K562 (cell line): ENCODE measurements at regions not wholly inside any gene's neighbourhood (a gene's known extent, or its start where the extent isn't known, plus 50 kb on each side); places are given as distances from the start of the nearest gene placed in this dataset.

Experiments used
- ATAC-seq: fragments of 200-7000 bp; cut with Tn5 transposase; 3 replicates; pipeline ENCODE4 v1.9.1; 2020; ENCODE audit warnings: moderate library complexity
- BruUV-seq: library from RNA; stranded (reverse); fragments of 400-500 nt; replicated peaks from 2 replicates; lab custom pipeline; 2021; lab: Mats Ljungman, UMichigan
- CTCF ChIA-PET: fragments of 300-600 bp; formaldehyde crosslinking; extraction: SDS; loops from one replicate; lab custom pipeline; 2021; ENCODE audit warnings: low intra/inter-chr PET ratio; lab: Yijun Ruan, JAX
- POLR2A ChIA-PET: fragments of 300-600, 350-650 bp; sonication (Branson Sonifier 250); formaldehyde crosslinking; extraction: SDS; loops from one replicate; lab custom pipeline; 2021; ENCODE audit warnings: antibody characterized with exemption, inconsistent platforms; lab: Yijun Ruan, JAX
- DNase-seq, 4 experiments: peaks; one replicate each; pipeline versions ENCODE4 v3.0.0 to v3.0.0-alpha.2; 2011 to 2018; ENCODE audit warnings: low spot score in 3 of 4, mixed read lengths in 3 of 4; ENCODE audit errors: extremely low read depth in 1 of 4
- FAIRE-seq: peaks from 2 replicates; lab custom pipeline; 2011; peaks lifted over from hg19 to GRCh38; lab: Jason Lieb, UNC
- H2AFZ ChIP-seq: 2 replicates; pipeline ENCODE4 v1.6.0; 2011; ENCODE audit warnings: low read depth, low read length, control low read depth, inconsistent platforms
- H3K27ac ChIP-seq: fragments of 200-600 bp; 3 replicates; pipeline ENCODE4 v1.8.0; 2011; ENCODE audit warnings: low read depth, mild to moderate bottlenecking, control low read depth, inconsistent platforms, low read length, moderate library complexity, mixed read lengths; ENCODE audit errors: extremely low read depth
- H3K27me3 ChIP-seq, 2 experiments: fragments of 300-600 bp in 1 of 2; 2 replicates in 1 of 2; 3 replicates in 1 of 2; pipeline versions ENCODE4 v1.6.0 to v1.8.0; 2011; ENCODE audit warnings: inconsistent platforms in 2 of 2, low read length in 2 of 2, mild to moderate bottlenecking in 1 of 2, mixed read lengths in 1 of 2, moderate library complexity in 1 of 2; ENCODE audit not compliant: control insufficient read depth in 2 of 2, insufficient read depth in 2 of 2
- H3K36me3 ChIP-seq: fragments of 300-600 bp; 3 replicates; pipeline ENCODE4 v1.8.0; 2011; ENCODE audit warnings: mild to moderate bottlenecking, low read length, inconsistent platforms; ENCODE audit not compliant: control insufficient read depth, insufficient read depth
- H3K4me1 ChIP-seq, 2 experiments: fragments of 200-600 bp in 1 of 2; replicated peaks in 1 of 2; 2 replicates in 1 of 2; 3 replicates in 1 of 2; pipeline versions ENCODE4 v1.5.1 to v1.8.0; 2011; ENCODE audit warnings: inconsistent platforms in 2 of 2, low read length in 2 of 2, mild to moderate bottlenecking in 1 of 2, mixed read lengths in 1 of 2, moderate library complexity in 1 of 2; ENCODE audit not compliant: control insufficient read depth in 2 of 2, insufficient read depth in 2 of 2
- H3K4me2 ChIP-seq: 2 replicates; pipeline ENCODE4 v1.6.1; 2011; ENCODE audit warnings: low read length, control low read depth, inconsistent platforms, mixed read lengths; ENCODE audit not compliant: insufficient read depth
- H3K4me3 ChIP-seq: fragments of 200-600 bp; sonication (generic), shearing (Covaris generic); 2 replicates; pipeline ENCODE4 v1.5.1; 2016; ENCODE audit warnings: control low read depth, inconsistent platforms
- H3K79me2 ChIP-seq: fragments of 200-600 bp; 3 replicates; pipeline ENCODE4 v1.8.0; 2011; ENCODE audit warnings: low read length, inconsistent platforms; ENCODE audit not compliant: control insufficient read depth, insufficient read depth
- H3K9ac ChIP-seq, 2 experiments: 2 replicates each; pipeline versions ENCODE4 v1.6.0 to v1.6.1; 2011; ENCODE audit warnings: low read depth in 2 of 2, low read length in 2 of 2, control low read depth in 1 of 2, inconsistent platforms in 1 of 2, mild to moderate bottlenecking in 1 of 2, mixed read lengths in 1 of 2; ENCODE audit not compliant: insufficient read depth in 1 of 2
- H3K9me1 ChIP-seq: one replicate; pipeline ENCODE4 v1.6.0; 2011; ENCODE audit warnings: inconsistent platforms, mild to moderate bottlenecking, low read length, moderate library complexity; ENCODE audit not compliant: control insufficient read depth, insufficient read depth
- H3K9me3 ChIP-seq: replicated peaks from 2 replicates; pipeline ENCODE4 v1.5.1; 2011; ENCODE audit warnings: low read depth, low read length, inconsistent platforms; ENCODE audit not compliant: control insufficient read depth, insufficient read depth
- H4K20me1 ChIP-seq: replicated peaks from 2 replicates; pipeline ENCODE4 v1.6.1; 2011; ENCODE audit warnings: low read length, inconsistent platforms, mixed read lengths; ENCODE audit not compliant: control insufficient read depth, insufficient read depth
- CHCHD3 ChIP-seq: fragments of 250-450 bp; sonication (Bioruptor Pico); IDR thresholded peaks from 2 replicates; pipeline ENCODE4 v2.1.2; 2022; ENCODE audit warnings: mild to moderate bottlenecking
- FOXJ2 ChIP-seq: fragments of 200-800 bp; sonication (Bioruptor generic); IDR thresholded peaks from 2 replicates; pipeline ENCODE4 v1.6.1; 2016; ENCODE audit warnings: missing genetic modification characterization, missing compliant biosample characterization
- HMG20B ChIP-seq: fragments of 250-450 bp; sonication (Bioruptor Pico); IDR thresholded peaks from 2 replicates; pipeline ENCODE4 v1.5.0; 2021; ENCODE audit warnings: mild to moderate bottlenecking
- L3MBTL2 ChIP-seq: fragments of 450-650 bp; IDR thresholded peaks from 2 replicates; pipeline ENCODE4 v1.6.1; 2016; ENCODE audit warnings: mild to moderate bottlenecking, moderate library complexity
- NCOA2 ChIP-seq, 2 experiments: fragments of 450-650 bp; IDR thresholded peaks; 2 replicates each; pipeline ENCODE4 v1.6.1; 2018; ENCODE audit warnings: mild to moderate bottlenecking in 2 of 2, moderate library complexity in 1 of 2; ENCODE audit not compliant: partially characterized antibody in 2 of 2
- POU5F1 ChIP-seq: fragments of 150-350 bp; IDR thresholded peaks from 2 replicates; pipeline ENCODE4 v1.6.1; 2014; ENCODE audit warnings: borderline replicate concordance, low read length, low read depth, mild to moderate bottlenecking; ENCODE audit not compliant: partially characterized antibody
- WHSC1 ChIP-seq: IDR thresholded peaks from one replicate; pipeline ENCODE4 v1.6.1; 2012; ENCODE audit warnings: low read length, control low read depth, inconsistent platforms
- ZNF316 ChIP-seq: fragments of 450-650 bp; IDR thresholded peaks from 2 replicates; pipeline ENCODE4 v1.6.1; 2016
- ZNF589 ChIP-seq: fragments of 200-800 bp; sonication (Bioruptor generic); IDR thresholded peaks from 2 replicates; pipeline ENCODE4 v1.6.1; 2016; ENCODE audit warnings: low read depth, missing genetic modification characterization, missing compliant biosample characterization
- ZNF695 ChIP-seq: fragments of 450-650 bp; formaldehyde crosslinking; IDR thresholded peaks from 2 replicates; pipeline ENCODE4 v1.4.0; 2020; ENCODE audit warnings: mild to moderate bottlenecking, moderate library complexity
- WGBS: fragments of 100-300 bp; shearing (Covaris generic); methylation state at CpG from one replicate; pipeline ENCODE4 v1.1.6; 2016; ENCODE audit warnings: low coverage, mixed read lengths; ENCODE audit not compliant: insufficient coverage; ENCODE audit errors: missing lambda C conversion rate; 5-methylcytosine and 5-hydroxymethylcytosine counted together
- in situ Hi-C: fragments of 300-500 bp; cut with MboI; formaldehyde crosslinking; loops from 4 replicates; pipeline ENCODE4 v1.15.0; 2018; ENCODE audit warnings: inconsistent platforms, mixed read lengths
- intact Hi-C: fragments of 100-400 bp; cut with micrococcal nuclease; formaldehyde crosslinking; loops from 2 replicates; pipeline ENCODE4 v1.14.2; 2022
- TF ChIP-seq, protein P1 (sequence below): IDR thresholded peaks from 2 replicates; pipeline ENCODE4 v1.6.1; 2011; ENCODE audit not compliant: insufficient read length; ENCODE audit errors: extremely low read depth
- TF ChIP-seq, protein P2 (sequence below), 3 experiments: fragments of 200-800 bp in 1 of 3; fragments of 250-450 bp in 1 of 3; fragments of 450-650 bp in 1 of 3; sonication (Bioruptor Pico) in 1 of 3; sonication (Bioruptor generic) in 1 of 3; formaldehyde crosslinking in 1 of 3; IDR thresholded peaks; 2 replicates each; pipeline versions ENCODE4 v1.6.1 to v1.8.0; 2016 to 2022; ENCODE audit warnings: mild to moderate bottlenecking in 2 of 3, missing genetic modification characterization in 2 of 3, missing compliant biosample characterization in 1 of 3, moderate library complexity in 1 of 3
- TF ChIP-seq, protein P3 (sequence below), 2 experiments: fragments of 150-350 bp in 1 of 2; IDR thresholded peaks; 2 replicates each; pipeline ENCODE4 v1.6.1; 2012 to 2016; ENCODE audit warnings: low read depth in 2 of 2, low read length in 2 of 2, mild to moderate bottlenecking in 1 of 2, moderate library complexity in 1 of 2
- TF ChIP-seq, protein P4 (sequence below): fragments of 450-650 bp; formaldehyde crosslinking; IDR thresholded peaks from 2 replicates; pipeline ENCODE4 v1.4.0; 2020; ENCODE audit warnings: mild to moderate bottlenecking, moderate library complexity

DNA sequence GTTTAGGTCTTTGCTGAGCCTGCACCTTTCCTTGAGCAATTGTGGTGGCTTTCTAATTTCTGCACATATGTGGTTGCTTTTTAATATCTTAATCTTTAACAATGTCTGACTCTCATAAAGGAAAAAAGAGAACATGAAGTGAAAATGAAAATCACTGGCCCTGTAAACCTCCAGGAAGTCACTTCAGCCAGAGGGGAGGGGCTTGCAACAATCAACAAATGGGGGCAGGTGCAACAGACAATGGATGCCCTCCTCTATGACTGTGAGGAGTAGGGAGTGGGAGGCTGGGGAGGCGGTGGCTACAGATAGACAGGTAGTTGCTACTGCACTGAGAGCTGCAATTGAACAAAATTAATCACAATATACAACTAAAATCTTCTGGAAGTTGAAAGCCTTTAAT is 1377.4 kb downstream of the XPNPEP1 start:
- no peaks in the 10 kb centered on the region for H4K20me1 ChIP-seq
- no peak overlapping the region for H2AFZ ChIP-seq
- DNase-seq, result no peak
- H3K79me2 ChIP-seq, result no peaks in the 10 kb centered on the region
- H3K27ac ChIP-seq, result no peak overlapping the region
- H3K9ac ChIP-seq, result no peak overlapping the region
- ChIA-PET POLR2A (no interaction called here), CTCF (no interaction called here)
- H3K4me2 ChIP-seq, result no peak overlapping the region
- H3K27me3 ChIP-seq, result no peaks in the 10 kb centered on the region
- no peak overlapping the region for H3K4me3 ChIP-seq
- H3K4me1 ChIP-seq, result no peaks in the 10 kb centered on the region
- BruUV-seq, result no TSS peak
- intact Hi-C loops (no loop called here), in situ Hi-C loops (no loop called here)
- ATAC-seq, result no peak
- H3K36me3 ChIP-seq, result no peaks in the 10 kb centered on the region
- no peaks in the 10 kb centered on the region for H3K9me1 ChIP-seq
- FAIRE-seq, result no peak
- WGBS, result 0% methylated on average over 1 of the region's 1 CpG
- H3K9me3 ChIP-seq, result no peaks in the 10 kb centered on the region
- TF ChIP-seq FOXJ2 (tag) (no peak), POU5F1 (no peak), CHCHD3 (CRISPR knock-in tag) (no peak), ZNF589 (CRISPR knock-in tag) (no peak), WHSC1 (no peak), L3MBTL2 (no peak), NCOA2 (IDR thresholded peaks at IDR 0.05; ENCODE audit: partially characterized antibody in 2 of 2) (no peak), HMG20B (CRISPR knock-in tag) (no peak), ZNF695 (CRISPR knock-in tag) (no peak), ZNF316 (no peak)
- TF ChIP-seq, protein P1, sequence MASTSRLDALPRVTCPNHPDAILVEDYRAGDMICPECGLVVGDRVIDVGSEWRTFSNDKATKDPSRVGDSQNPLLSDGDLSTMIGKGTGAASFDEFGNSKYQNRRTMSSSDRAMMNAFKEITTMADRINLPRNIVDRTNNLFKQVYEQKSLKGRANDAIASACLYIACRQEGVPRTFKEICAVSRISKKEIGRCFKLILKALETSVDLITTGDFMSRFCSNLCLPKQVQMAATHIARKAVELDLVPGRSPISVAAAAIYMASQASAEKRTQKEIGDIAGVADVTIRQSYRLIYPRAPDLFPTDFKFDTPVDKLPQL, result no peak
- TF ChIP-seq, protein P2, sequence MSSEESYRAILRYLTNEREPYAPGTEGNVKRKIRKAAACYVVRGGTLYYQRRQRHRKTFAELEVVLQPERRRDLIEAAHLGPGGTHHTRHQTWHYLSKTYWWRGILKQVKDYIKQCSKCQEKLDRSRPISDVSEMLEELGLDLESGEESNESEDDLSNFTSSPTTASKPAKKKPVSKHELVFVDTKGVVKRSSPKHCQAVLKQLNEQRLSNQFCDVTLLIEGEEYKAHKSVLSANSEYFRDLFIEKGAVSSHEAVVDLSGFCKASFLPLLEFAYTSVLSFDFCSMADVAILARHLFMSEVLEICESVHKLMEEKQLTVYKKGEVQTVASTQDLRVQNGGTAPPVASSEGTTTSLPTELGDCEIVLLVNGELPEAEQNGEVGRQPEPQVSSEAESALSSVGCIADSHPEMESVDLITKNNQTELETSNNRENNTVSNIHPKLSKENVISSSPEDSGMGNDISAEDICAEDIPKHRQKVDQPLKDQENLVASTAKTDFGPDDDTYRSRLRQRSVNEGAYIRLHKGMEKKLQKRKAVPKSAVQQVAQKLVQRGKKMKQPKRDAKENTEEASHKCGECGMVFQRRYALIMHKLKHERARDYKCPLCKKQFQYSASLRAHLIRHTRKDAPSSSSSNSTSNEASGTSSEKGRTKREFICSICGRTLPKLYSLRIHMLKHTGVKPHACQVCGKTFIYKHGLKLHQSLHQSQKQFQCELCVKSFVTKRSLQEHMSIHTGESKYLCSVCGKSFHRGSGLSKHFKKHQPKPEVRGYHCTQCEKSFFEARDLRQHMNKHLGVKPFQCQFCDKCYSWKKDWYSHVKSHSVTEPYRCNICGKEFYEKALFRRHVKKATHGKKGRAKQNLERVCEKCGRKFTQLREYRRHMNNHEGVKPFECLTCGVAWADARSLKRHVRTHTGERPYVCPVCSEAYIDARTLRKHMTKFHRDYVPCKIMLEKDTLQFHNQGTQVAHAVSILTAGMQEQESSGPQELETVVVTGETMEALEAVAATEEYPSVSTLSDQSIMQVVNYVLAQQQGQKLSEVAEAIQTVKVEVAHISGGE (CRISPR knock-in tag; IDR thresholded peaks at IDR 0.05), result no peak
- TF ChIP-seq, protein P3, sequence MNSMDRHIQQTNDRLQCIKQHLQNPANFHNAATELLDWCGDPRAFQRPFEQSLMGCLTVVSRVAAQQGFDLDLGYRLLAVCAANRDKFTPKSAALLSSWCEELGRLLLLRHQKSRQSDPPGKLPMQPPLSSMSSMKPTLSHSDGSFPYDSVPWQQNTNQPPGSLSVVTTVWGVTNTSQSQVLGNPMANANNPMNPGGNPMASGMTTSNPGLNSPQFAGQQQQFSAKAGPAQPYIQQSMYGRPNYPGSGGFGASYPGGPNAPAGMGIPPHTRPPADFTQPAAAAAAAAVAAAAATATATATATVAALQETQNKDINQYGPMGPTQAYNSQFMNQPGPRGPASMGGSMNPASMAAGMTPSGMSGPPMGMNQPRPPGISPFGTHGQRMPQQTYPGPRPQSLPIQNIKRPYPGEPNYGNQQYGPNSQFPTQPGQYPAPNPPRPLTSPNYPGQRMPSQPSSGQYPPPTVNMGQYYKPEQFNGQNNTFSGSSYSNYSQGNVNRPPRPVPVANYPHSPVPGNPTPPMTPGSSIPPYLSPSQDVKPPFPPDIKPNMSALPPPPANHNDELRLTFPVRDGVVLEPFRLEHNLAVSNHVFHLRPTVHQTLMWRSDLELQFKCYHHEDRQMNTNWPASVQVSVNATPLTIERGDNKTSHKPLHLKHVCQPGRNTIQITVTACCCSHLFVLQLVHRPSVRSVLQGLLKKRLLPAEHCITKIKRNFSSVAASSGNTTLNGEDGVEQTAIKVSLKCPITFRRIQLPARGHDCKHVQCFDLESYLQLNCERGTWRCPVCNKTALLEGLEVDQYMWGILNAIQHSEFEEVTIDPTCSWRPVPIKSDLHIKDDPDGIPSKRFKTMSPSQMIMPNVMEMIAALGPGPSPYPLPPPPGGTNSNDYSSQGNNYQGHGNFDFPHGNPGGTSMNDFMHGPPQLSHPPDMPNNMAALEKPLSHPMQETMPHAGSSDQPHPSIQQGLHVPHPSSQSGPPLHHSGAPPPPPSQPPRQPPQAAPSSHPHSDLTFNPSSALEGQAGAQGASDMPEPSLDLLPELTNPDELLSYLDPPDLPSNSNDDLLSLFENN (IDR thresholded peaks at IDR 0.05; ENCODE audit: low read depth in 2 of 2, low read length in 2 of 2), result no peak
- TF ChIP-seq, protein P4, sequence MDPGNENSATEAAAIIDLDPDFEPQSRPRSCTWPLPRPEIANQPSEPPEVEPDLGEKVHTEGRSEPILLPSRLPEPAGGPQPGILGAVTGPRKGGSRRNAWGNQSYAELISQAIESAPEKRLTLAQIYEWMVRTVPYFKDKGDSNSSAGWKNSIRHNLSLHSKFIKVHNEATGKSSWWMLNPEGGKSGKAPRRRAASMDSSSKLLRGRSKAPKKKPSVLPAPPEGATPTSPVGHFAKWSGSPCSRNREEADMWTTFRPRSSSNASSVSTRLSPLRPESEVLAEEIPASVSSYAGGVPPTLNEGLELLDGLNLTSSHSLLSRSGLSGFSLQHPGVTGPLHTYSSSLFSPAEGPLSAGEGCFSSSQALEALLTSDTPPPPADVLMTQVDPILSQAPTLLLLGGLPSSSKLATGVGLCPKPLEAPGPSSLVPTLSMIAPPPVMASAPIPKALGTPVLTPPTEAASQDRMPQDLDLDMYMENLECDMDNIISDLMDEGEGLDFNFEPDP, result no peak
